ENCODE measurements at regions not wholly inside any gene's neighbourhood (a gene's known extent, or its start where the extent isn't known, plus 50 kb on each side); places are given as distances from the start of the nearest gene placed in this dataset.
A peak's percentile ranks its signal among the peaks of the same experiment; 100 is the strongest.

- TF ChIP-seq CTCF (IDR thresholded peaks at IDR 0.05): no peak
- Histone ChIP-seq H3K4me3 (no peak overlapping the region), H3K27ac (no peak overlapping the region)
- DNase-seq (ENCODE audit: low spot score): no peak
Observed at GRCh38 chr3:10763248-10763620, 52.8 kb upstream of the SLC6A11 start.

GRCh38 chr3:10763817-10764258 is 52.2 kb upstream of the SLC6A11 start:
- peak; percentile 54 for DNase-seq (ENCODE audit: low spot score)
- Histone ChIP-seq H3K27ac (no peak overlapping the region), H3K4me3 (no peak overlapping the region)
- TF ChIP-seq CTCF (IDR thresholded peaks at IDR 0.05): no peak

DNA sequence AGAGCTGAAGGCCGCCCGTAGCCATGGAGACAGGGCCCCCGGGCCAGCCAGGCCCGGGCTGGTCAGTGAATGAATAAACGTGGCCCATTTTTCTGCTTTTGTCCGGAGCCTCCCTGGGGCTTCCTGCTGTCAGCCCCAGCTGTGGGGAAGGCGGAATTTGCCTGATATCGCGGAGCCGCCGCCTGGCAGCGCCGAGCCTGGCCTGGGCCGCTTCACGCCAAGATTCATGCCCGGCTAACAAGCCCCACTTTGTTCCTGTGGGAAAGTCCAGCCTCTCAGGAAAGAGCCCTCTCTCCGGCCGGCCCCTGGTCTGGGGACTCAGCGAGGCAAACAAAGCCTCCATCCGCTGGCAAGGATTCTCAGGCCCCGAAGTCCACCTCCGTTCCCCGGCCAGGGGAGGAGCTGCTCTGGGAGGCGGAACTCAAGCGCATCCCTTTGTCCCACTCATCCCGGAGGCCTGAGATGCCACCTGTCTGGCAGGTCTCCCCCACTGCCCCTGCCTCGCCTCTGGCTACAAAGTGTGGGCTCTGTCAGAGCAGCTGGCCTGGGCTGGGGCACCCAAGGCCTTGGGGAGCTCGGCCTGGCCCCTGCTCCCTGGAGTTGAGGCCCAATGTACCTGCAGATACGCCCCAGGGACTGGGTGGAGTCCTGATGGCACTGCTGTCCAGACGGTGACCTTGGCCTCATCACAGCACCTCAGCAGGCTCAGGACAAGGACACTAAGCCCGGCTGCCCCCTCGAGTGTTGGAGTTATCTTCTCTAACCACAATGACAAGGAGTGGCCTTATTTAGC is 51.6 kb upstream of the SLC6A11 start:
- no peak for TF ChIP-seq CTCF (IDR thresholded peaks at IDR 0.05)
- Histone ChIP-seq H3K4me3 (no peak overlapping the region), H3K27ac (no peak overlapping the region)
- DNase-seq (ENCODE audit: low spot score): no peak

DNA sequence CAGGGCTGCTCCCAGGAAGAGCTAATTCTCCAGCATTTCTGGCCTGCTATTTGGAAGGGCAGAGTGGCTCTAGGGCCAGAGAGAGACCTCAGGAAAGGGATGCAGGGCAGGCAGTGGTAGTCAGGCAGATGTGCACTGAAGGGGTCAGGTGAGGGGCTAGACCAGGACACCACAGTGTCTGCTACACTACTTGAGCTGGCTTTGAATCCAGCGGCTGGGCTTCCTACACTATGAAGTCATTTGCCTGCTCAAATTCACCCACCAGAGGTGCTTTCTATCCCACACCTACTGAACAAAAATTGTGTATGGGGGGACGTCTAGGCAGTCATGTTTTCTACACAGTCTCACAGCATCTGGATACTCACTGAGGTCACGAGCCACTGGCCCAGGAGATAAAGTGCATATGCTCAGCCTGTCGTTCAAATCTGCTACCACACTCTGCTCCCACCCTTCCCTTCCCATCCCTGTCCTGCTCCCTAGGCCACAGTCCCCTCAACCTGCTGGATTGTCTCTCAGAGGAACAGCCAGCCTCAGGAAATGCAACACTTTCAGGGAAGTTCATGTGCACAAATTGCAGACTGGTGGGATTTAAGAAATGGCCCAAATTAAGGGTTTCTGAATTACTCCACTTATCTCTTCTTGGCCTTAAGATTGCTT is 49.9 kb upstream of the SLC6A11 start:
- Histone ChIP-seq H3K27ac (no peak overlapping the region), H3K4me3 (no peak overlapping the region)
- no peak for DNase-seq (ENCODE audit: low spot score)
- TF ChIP-seq CTCF (IDR thresholded peaks at IDR 0.05): no peak

All from coronary artery (tissue), 2 donors.